ENCODE measurements at regions not wholly inside any gene's neighbourhood (a gene's known extent, or its start where the extent isn't known, plus 50 kb on each side); places are given as distances from the start of the nearest gene placed in this dataset.

- no peak for DNase-seq (ENCODE audit: low spot score)
- TF ChIP-seq, protein P1, sequence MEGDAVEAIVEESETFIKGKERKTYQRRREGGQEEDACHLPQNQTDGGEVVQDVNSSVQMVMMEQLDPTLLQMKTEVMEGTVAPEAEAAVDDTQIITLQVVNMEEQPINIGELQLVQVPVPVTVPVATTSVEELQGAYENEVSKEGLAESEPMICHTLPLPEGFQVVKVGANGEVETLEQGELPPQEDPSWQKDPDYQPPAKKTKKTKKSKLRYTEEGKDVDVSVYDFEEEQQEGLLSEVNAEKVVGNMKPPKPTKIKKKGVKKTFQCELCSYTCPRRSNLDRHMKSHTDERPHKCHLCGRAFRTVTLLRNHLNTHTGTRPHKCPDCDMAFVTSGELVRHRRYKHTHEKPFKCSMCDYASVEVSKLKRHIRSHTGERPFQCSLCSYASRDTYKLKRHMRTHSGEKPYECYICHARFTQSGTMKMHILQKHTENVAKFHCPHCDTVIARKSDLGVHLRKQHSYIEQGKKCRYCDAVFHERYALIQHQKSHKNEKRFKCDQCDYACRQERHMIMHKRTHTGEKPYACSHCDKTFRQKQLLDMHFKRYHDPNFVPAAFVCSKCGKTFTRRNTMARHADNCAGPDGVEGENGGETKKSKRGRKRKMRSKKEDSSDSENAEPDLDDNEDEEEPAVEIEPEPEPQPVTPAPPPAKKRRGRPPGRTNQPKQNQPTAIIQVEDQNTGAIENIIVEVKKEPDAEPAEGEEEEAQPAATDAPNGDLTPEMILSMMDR (IDR thresholded peaks at IDR 0.05; ENCODE audit: extremely low read depth, missing control alignments), result no peak
Observed at GRCh38 chr6:23013776-23014175, 444.4 kb downstream of the HDGFL1 start.

GRCh38 chr6:23016696-23017095 lies 447.3 kb downstream of the HDGFL1 start:
- TF ChIP-seq, protein P1 (IDR thresholded peaks at IDR 0.05; ENCODE audit: extremely low read depth, missing control alignments), result no peak
- no peak for DNase-seq (ENCODE audit: low spot score)

GRCh38 chr6:23021487-23021886 lies 452.1 kb downstream of the HDGFL1 start:
- TF ChIP-seq, protein P1 (IDR thresholded peaks at IDR 0.05; ENCODE audit: extremely low read depth, missing control alignments), result no peak
- DNase-seq (ENCODE audit: low spot score), result no peak

- DNase-seq (ENCODE audit: low spot score), result no peak
- TF ChIP-seq, protein P1 (IDR thresholded peaks at IDR 0.05; ENCODE audit: extremely low read depth, missing control alignments), result no peak
Observed at GRCh38 chr6:23027281-23027680, 457.9 kb downstream of the HDGFL1 start.

GRCh38 chr6:23031986-23032385 lies 462.6 kb downstream of the HDGFL1 start:
- TF ChIP-seq, protein P1 (IDR thresholded peaks at IDR 0.05; ENCODE audit: extremely low read depth, missing control alignments), result no peak
- no peak for DNase-seq (ENCODE audit: low spot score)

DNA sequence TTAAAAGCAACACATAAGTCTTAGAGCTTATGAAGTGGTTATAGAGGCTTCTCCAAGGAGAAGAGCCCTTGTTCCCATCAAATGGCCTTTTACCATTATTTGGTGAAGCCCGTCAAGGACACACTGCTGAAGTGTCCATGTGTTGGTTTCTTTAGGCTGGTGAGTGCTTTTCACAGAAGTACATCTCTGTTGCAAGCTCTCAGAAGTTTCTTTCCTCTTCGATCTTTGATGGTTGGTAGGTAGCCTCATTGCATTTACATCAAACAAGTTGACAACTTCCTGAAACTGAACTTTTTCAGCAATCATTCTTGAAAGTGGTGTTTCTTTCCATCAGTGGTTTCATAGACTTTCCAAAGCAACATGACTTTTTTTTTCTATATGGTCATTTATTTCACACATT lies 465.6 kb downstream of the HDGFL1 start:
- no peak for DNase-seq (ENCODE audit: low spot score)
- TF ChIP-seq, protein P1 (IDR thresholded peaks at IDR 0.05; ENCODE audit: extremely low read depth, missing control alignments), result no peak

GRCh38 chr6:23036406-23036983 lies 467.1 kb downstream of the HDGFL1 start:
- TF ChIP-seq, protein P1 (IDR thresholded peaks at IDR 0.05; ENCODE audit: extremely low read depth, missing control alignments), result no peak

More at GRCh38 chr6:23036406-23036983, 467.1 kb downstream of the HDGFL1 start:
- no peak for DNase-seq (ENCODE audit: low spot score)
